ENCODE measurements at regions not wholly inside any gene's neighbourhood (a gene's known extent, or its start where the extent isn't known, plus 50 kb on each side); places are given as distances from the start of the nearest gene placed in this dataset.
"Not testable (repeated sequence)": the region's sequence is repeated elsewhere in the genome, so short reads cannot be mapped to it uniquely, and the experiment has no call there.

- H3K23me2 ChIP-seq (ENCODE audit: low read depth, low read length); H2BK5ac ChIP-seq (ENCODE audit: low read depth, low read length); H3K9me3 ChIP-seq (ENCODE audit: insufficient read depth in 2 of 2, low read depth in 1 of 2, low read length in 1 of 2); H2BK12ac ChIP-seq (ENCODE audit: low read depth, low read length); H3K27ac ChIP-seq (ENCODE audit: low read depth, low read length); H4K91ac ChIP-seq (replicated peaks; ENCODE audit: insufficient read length, low read length); FAIRE-seq; H3K36me3 ChIP-seq (ENCODE audit: control insufficient read depth in 2 of 4, insufficient read depth in 4 of 4, low read length in 3 of 4); H3K56ac ChIP-seq (replicated peaks; ENCODE audit: insufficient read length, low read depth, low read length); H2BK20ac ChIP-seq (ENCODE audit: low read length); H2AFZ ChIP-seq (ENCODE audit: low read length); DNase-seq (ENCODE audit: low read depth in 1 of 2, low spot score in 2 of 2); H2AK5ac ChIP-seq (ENCODE audit: low read depth, low read length); H4K20me1 ChIP-seq (replicated peaks in 1 of 2; ENCODE audit: control insufficient read depth in 1 of 2, insufficient read depth in 2 of 2, low read length in 2 of 2); H3K27me3 ChIP-seq (replicated peaks in 1 of 4; ENCODE audit: control insufficient read depth in 3 of 4, extremely low read depth in 1 of 4, insufficient read depth in 3 of 4, low read length in 3 of 4); H3K79me2 ChIP-seq (ENCODE audit: control insufficient read depth in 1 of 2, insufficient read depth in 2 of 2, low read length in 2 of 2); H3K14ac ChIP-seq (ENCODE audit: insufficient read length); H3K9ac ChIP-seq (replicated peaks in 1 of 4; ENCODE audit: extremely low read depth in 1 of 4, low read depth in 3 of 4, low read length in 3 of 4); H3K23ac ChIP-seq (ENCODE audit: insufficient read length); H2BK15ac ChIP-seq (ENCODE audit: low read length); H3K79me1 ChIP-seq (ENCODE audit: low read depth, low read length); H3K4me3 ChIP-seq (ENCODE audit: extremely low read depth in 1 of 4, insufficient read depth in 2 of 4, low read depth in 3 of 4, low read length in 4 of 4); H2BK120ac ChIP-seq (replicated peaks; ENCODE audit: low read depth, low read length); H4K5ac ChIP-seq (ENCODE audit: insufficient read length, low read depth, low read length); H3K4me2 ChIP-seq (ENCODE audit: insufficient read depth in 1 of 2, low read depth in 2 of 2, low read length in 2 of 2); H4K8ac ChIP-seq (ENCODE audit: extremely low read depth, insufficient read depth, low read length); H3K4ac ChIP-seq (replicated peaks; ENCODE audit: insufficient read length, low read depth, low read length); POLR2A ChIA-PET (ENCODE audit: partially characterized antibody); H3K18ac ChIP-seq (ENCODE audit: extremely low read depth, low read length); H3K4me1 ChIP-seq (replicated peaks in 1 of 4; ENCODE audit: control insufficient read depth in 3 of 4, insufficient read depth in 4 of 4, low read length in 3 of 4): not testable (repeated sequence)
- CTCF ChIA-PET (ENCODE audit: partially characterized antibody): interaction anchor here (1.1 to 10.6 kb wide), 3 partner anchors 12 to 327 kb away, joined by 3 to 71 read pairs (median 3); no protein-coding TSS in a partner anchor
- WGBS, 2 experiments (ENCODE audit: extremely low coverage in 1 of 2, insufficient coverage in 1 of 2, insufficient read length in 1 of 2, insufficient replicate concordance in 2 of 2, low coverage in 1 of 2, low lambda C conversion rate in 2 of 2, missing lambda C conversion rate in 1 of 2): 86% methylated on average over 3 of the region's 3 CpGs; no CpG with 5 or more reads in 1 of the 2 experiments
Observed at GRCh38 chr3:71938081-71938480, 153.1 kb upstream of the PROK2 start.

Measured in H1 (cell line).